BLaER1 treated with 17β-estradiol and CSF1 and Interleukin-3, amounts not matched to agents 10 nM and 100 nM (cell line): ENCODE measurements at regions not wholly inside any gene's neighbourhood (a gene's known extent, or its start where the extent isn't known, plus 50 kb on each side); places are given as distances from the start of the nearest gene placed in this dataset.

Experiments used
- H3K27ac ChIP-seq, 11 experiments: shearing (Covaris generic); formaldehyde crosslinking; 2 replicates each; pipeline ENCODE4 v1.8.1; 2022
- H3K27me3 ChIP-seq, 11 experiments: shearing (Covaris generic); formaldehyde crosslinking; 2 replicates each; pipeline ENCODE4 v1.8.1; 2022
- H3K36me3 ChIP-seq, 11 experiments: shearing (Covaris generic); formaldehyde crosslinking; 2 replicates each; pipeline ENCODE4 v1.8.1; 2022
- H3K4me1 ChIP-seq, 10 experiments: shearing (Covaris generic); formaldehyde crosslinking; 2 replicates each; pipeline ENCODE4 v1.8.1; 2022
- H3K4me2 ChIP-seq, 11 experiments: shearing (Covaris generic); formaldehyde crosslinking; 2 replicates each; pipeline ENCODE4 v1.8.1; 2022
- H3K4me3 ChIP-seq, 10 experiments: shearing (Covaris generic); formaldehyde crosslinking; 2 replicates each; pipeline ENCODE4 v1.8.1; 2022
- H3K9ac ChIP-seq, 11 experiments: shearing (Covaris generic); formaldehyde crosslinking; 2 replicates each; pipeline ENCODE4 v1.8.1; 2022
- H3K9me3 ChIP-seq, 11 experiments: shearing (Covaris generic); formaldehyde crosslinking; replicated peaks in 1 of 11; 2 replicates each; pipeline ENCODE4 v1.8.1; 2022
- H4K20me1 ChIP-seq, 11 experiments: shearing (Covaris generic); formaldehyde crosslinking; 2 replicates each; pipeline ENCODE4 v1.8.1; 2022
- Cebpa-rat ChIP-seq, 11 experiments: shearing (Covaris generic); IDR thresholded peaks; 2 replicates each; pipeline ENCODE4 v1.8.1; 2022

GRCh38 chr5:61831736-61832135 is 474.3 kb upstream of the KIF2A start:
- Histone ChIP-seq H3K4me3 (no peak overlapping the region), H3K4me1 (no peaks in the 10 kb centered on the region), H3K9ac (no peak overlapping the region), H3K9me3 (peaks cover 0 to 5% (median 0%) of the 10 kb centered on the region in 11 experiments; a peak in 2 of 22 replicates), H3K27ac (no peak overlapping the region), H3K36me3 (no peaks in the 10 kb centered on the region), H3K4me2 (no peak overlapping the region), H4K20me1 (no peaks in the 10 kb centered on the region), H3K27me3 (no peaks in the 10 kb centered on the region)
- no peak for TF ChIP-seq Cebpa-rat (IDR thresholded peaks at IDR 0.05)

DNA sequence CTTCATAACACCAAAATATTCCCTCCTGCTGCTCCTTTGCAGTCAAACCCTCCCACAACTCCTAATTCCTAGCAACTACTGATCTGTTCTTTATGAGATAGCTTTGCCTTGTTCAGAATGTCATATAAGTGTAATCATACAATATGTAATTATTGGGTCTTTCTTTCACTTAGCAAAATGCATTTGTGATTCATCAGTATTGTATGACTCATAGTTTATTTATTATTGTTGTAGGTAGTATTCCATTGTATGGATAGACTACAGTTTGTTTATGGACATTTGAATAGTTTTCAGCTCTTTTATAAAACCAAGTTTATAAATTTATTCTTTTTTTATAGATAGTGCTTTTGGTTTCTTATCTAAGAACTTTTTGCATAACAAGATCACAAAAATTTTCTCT is 468.2 kb upstream of the KIF2A start:
- TF ChIP-seq Cebpa-rat (IDR thresholded peaks at IDR 0.05) = no peak
- H3K4me3 ChIP-seq = no peak overlapping the region
- no peaks in the 10 kb centered on the region for H3K27me3 ChIP-seq
- H3K4me1 ChIP-seq = no peaks in the 10 kb centered on the region
- H3K9me3 ChIP-seq = no peaks in the 10 kb centered on the region
- H3K27ac ChIP-seq = no peak overlapping the region
- no peak overlapping the region for H3K4me2 ChIP-seq
- H3K9ac ChIP-seq = no peak overlapping the region
- H3K36me3 ChIP-seq = no peaks in the 10 kb centered on the region
- H4K20me1 ChIP-seq = no peaks in the 10 kb centered on the region

DNA sequence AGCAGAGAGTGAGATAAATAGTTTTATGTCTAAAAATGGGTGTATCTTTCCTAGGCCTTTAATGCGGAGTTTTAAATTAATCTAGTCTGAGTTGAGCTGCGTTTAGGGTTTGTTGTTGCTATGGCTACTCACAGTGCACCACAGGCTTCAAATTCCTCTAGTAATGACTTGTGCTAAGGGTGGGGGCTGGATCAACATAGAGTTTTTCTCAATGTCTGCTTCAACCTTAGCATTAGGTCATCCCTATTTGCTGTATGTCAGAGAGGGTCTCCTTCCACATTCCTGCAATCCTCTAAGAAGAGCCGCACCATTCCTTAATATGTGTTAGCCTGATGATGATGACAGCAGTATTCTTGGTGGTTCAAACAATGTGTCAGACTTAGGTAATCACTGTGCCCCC is 465.6 kb upstream of the KIF2A start:
- no peak for TF ChIP-seq Cebpa-rat (IDR thresholded peaks at IDR 0.05)
- Histone ChIP-seq H3K27ac (no peak overlapping the region), H3K4me1 (no peaks in the 10 kb centered on the region), H3K9ac (no peak overlapping the region), H3K4me2 (no peak overlapping the region), H3K4me3 (no peak overlapping the region), H3K27me3 (no peaks in the 10 kb centered on the region), H3K9me3 (no peaks in the 10 kb centered on the region), H3K36me3 (no peaks in the 10 kb centered on the region), H4K20me1 (no peaks in the 10 kb centered on the region)

- no peak for TF ChIP-seq Cebpa-rat (IDR thresholded peaks at IDR 0.05)
- no peaks in the 10 kb centered on the region for H4K20me1 ChIP-seq
- no peaks in the 10 kb centered on the region for H3K36me3 ChIP-seq
- H3K27me3 ChIP-seq = no peaks in the 10 kb centered on the region
- H3K9ac ChIP-seq = no peak overlapping the region
- H3K4me3 ChIP-seq = no peak overlapping the region
- H3K27ac ChIP-seq = no peak overlapping the region
- H3K9me3 ChIP-seq = peaks cover 0 to 8% (median 0%) of the 10 kb centered on the region in 11 experiments; a peak in 3 of 22 replicates
- no peak overlapping the region for H3K4me2 ChIP-seq
- H3K4me1 ChIP-seq = no peaks in the 10 kb centered on the region
Observed at GRCh38 chr5:61842840-61843239, 463.2 kb upstream of the KIF2A start.

DNA sequence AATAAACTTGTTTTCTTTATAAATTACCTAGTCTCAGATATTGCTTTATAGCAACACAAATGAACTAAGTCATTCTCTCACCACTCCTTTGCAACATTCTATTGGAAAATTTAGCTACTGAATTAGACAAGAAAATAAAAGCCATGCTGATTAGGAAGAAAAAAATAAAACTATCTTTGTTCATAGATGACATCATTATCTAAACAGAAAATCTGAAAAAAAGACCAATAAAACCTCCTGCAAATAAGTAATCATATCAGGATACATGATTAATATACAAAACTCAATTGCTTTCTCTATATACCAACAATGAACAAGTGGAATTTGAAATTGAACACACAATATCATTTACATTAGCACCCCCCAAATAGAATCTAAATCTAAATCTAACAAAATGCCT is 455.3 kb upstream of the KIF2A start:
- no peak overlapping the region for H3K27ac ChIP-seq
- H3K4me3 ChIP-seq = no peak overlapping the region
- peaks cover 0 to 11% (median 0%) of the 10 kb centered on the region in 11 experiments; a peak in 4 of 22 replicates for H3K9me3 ChIP-seq
- H3K4me2 ChIP-seq = no peak overlapping the region
- H3K4me1 ChIP-seq = no peaks in the 10 kb centered on the region
- no peaks in the 10 kb centered on the region for H4K20me1 ChIP-seq
- no peaks in the 10 kb centered on the region for H3K36me3 ChIP-seq
- no peak overlapping the region for H3K9ac ChIP-seq
- TF ChIP-seq Cebpa-rat (IDR thresholded peaks at IDR 0.05) = no peak
- H3K27me3 ChIP-seq = no peaks in the 10 kb centered on the region

DNA sequence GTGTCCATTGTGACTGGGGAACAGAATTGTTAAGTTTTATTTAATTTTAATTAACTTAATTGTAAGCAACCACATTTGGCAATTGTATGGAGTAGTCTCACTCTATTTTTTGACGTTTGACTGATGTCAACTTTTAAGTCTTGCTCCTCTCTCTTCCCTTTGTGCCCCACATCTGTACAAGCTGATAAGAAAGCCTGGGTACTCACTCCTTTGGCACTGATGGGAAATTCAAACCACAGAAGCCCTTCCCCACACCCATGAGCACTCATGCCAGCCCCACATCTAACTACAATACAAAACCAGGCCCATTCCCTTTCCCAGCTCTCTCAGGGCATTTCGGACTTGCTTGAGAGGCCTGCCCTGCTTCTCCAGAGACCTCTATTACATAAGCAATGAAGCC is 451.5 kb upstream of the KIF2A start:
- H3K4me1 ChIP-seq = no peaks in the 10 kb centered on the region
- H3K9ac ChIP-seq = no peak overlapping the region
- H3K4me3 ChIP-seq = no peak overlapping the region
- TF ChIP-seq Cebpa-rat (IDR thresholded peaks at IDR 0.05) = no peak
- no peaks in the 10 kb centered on the region for H4K20me1 ChIP-seq
- no peaks in the 10 kb centered on the region for H3K36me3 ChIP-seq
- no peak overlapping the region for H3K27ac ChIP-seq
- H3K4me2 ChIP-seq = no peak overlapping the region
- H3K9me3 ChIP-seq = peaks cover 0 to 6% (median 0%) of the 10 kb centered on the region in 11 experiments; a peak in 1 of 22 replicates
- no peaks in the 10 kb centered on the region for H3K27me3 ChIP-seq

DNA sequence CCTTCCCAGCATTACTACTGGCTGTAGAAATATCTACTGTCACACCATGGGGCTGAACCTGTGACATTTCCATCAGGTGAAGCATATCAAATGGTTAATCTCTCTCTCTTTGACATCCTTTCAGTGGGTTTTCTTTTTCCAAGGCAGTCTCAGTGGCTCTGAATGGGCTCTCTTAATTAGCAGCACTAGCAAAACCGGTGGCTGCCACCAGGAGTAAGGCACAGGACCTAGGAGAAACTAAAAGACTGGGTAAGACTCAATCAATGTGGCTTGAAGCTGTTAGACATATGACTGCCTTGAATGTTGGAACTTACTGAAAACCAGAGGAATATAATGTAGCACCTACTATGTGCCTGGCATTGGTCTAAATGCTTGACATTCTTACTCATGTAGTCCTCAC is 445.0 kb upstream of the KIF2A start:
- TF ChIP-seq Cebpa-rat (IDR thresholded peaks at IDR 0.05) = no peak

DNA sequence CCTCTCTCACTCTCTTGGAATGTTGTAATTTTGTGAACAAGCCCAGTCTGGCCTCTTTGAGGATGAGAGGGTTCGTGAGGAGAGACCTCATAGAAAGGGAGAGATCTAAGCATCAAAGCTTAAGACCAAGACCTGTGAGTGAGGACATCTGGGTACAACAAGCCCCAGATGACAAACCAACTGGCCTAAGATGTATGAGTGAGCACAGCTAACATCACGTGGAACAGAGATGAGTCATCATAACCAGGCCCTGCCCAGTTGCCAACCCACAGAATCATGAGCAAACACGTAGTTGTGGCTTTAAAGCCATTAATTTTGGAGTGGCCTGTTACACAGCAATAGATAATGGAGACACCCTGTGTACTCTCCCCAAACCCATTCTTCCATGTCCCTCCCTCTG is 439.1 kb upstream of the KIF2A start:
- Histone ChIP-seq H4K20me1 (no peaks in the 10 kb centered on the region), H3K9me3 (peaks cover 15 to 25% (median 20%) of the 10 kb centered on the region in 11 experiments), H3K9ac (no peak overlapping the region), H3K4me1 (peaks cover 8 to 31% (median 15%) of the 10 kb centered on the region in 10 experiments; a peak in 19 of 20 replicates), H3K36me3 (peaks cover 0 to 5% (median 0%) of the 10 kb centered on the region in 11 experiments; a peak in 1 of 22 replicates), H3K4me3 (no peak overlapping the region), H3K27me3 (no peaks in the 10 kb centered on the region), H3K27ac (peak overlapping the region in 1 of 11 experiments; percentile 47; a peak in 2 of 22 replicates), H3K4me2 (peak overlapping the region in 10 of 11 experiments; percentile 0 to 47 (median 26); a peak in 13 of 22 replicates)
- TF ChIP-seq Cebpa-rat (IDR thresholded peaks at IDR 0.05) = no peak

More for the DNA sequence above, 445.0 kb upstream of the KIF2A start:
- Histone ChIP-seq H4K20me1 (no peaks in the 10 kb centered on the region), H3K4me1 (peaks cover 0 to 17% (median 8%) of the 10 kb centered on the region in 10 experiments; a peak in 11 of 20 replicates), H3K9me3 (0 out of 22 replicates have a peak, but pooled peaks cover 0 to 9% (median 0%) of the 10 kb centered on the region in 11 experiments), H3K4me3 (no peak overlapping the region), H3K27ac (no peak overlapping the region), H3K27me3 (no peaks in the 10 kb centered on the region), H3K36me3 (no peaks in the 10 kb centered on the region), H3K9ac (no peak overlapping the region), H3K4me2 (no peak overlapping the region)

DNA sequence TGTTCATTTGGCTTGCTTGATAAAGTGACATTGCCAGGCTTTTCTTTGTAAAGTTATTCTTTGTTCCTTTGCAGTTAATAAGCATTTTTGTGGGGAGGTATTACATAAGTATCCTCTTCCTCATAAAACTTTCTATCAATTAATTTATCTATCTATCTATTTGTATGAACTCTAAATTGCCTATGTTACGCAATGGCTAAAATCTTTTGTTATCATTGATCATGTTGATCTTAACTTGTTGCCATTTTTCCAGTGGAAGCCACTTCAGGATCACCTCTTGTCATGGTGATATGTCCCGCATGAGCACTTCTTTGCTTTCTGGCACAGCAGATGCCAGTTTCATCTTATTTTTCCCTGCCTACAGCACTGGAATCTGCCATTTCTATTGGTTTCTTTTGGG is 436.7 kb upstream of the KIF2A start:
- Histone ChIP-seq H3K4me1 (peaks cover 7 to 24% (median 12%) of the 10 kb centered on the region in 10 experiments; a peak in 19 of 20 replicates), H4K20me1 (no peaks in the 10 kb centered on the region), H3K36me3 (peaks cover 0 to 8% (median 0%) of the 10 kb centered on the region in 11 experiments; a peak in 2 of 22 replicates), H3K9ac (no peak overlapping the region), H3K9me3 (peaks cover 34 to 46% (median 39%) of the 10 kb centered on the region in 11 experiments), H3K4me3 (no peak overlapping the region), H3K27me3 (no peaks in the 10 kb centered on the region), H3K27ac (no peak overlapping the region), H3K4me2 (no peak overlapping the region)
- peak in 4 of 11 experiments; percentile 17 to 59 (median 38); a peak in 2 of 22 replicates for TF ChIP-seq Cebpa-rat (IDR thresholded peaks at IDR 0.05)

- H3K27ac ChIP-seq = no peak overlapping the region
- no peak overlapping the region for H3K4me3 ChIP-seq
- H3K36me3 ChIP-seq = no peaks in the 10 kb centered on the region
- H3K9me3 ChIP-seq = peaks cover 0 to 7% (median 3%) of the 10 kb centered on the region in 11 experiments; a peak in 16 of 22 replicates
- H3K4me1 ChIP-seq = no peaks in the 10 kb centered on the region
- no peaks in the 10 kb centered on the region for H4K20me1 ChIP-seq
- H3K9ac ChIP-seq = no peak overlapping the region
- no peaks in the 10 kb centered on the region for H3K27me3 ChIP-seq
- no peak overlapping the region for H3K4me2 ChIP-seq
- TF ChIP-seq Cebpa-rat (IDR thresholded peaks at IDR 0.05) = no peak
Observed at GRCh38 chr5:61878471-61878870, 427.5 kb upstream of the KIF2A start.
